Kidney (tissue), 13 donors: ENCODE measurements at regions not wholly inside any gene's neighbourhood (a gene's known extent, or its start where the extent isn't known, plus 50 kb on each side); places are given as distances from the start of the nearest gene placed in this dataset.

Experiments
- DNase-seq, 5 donors: peaks; one replicate each; pipeline ENCODE4 v3.0.0-alpha.2; 2013 to 2020
- FAIRE-seq: peaks from 2 replicates; lab custom pipeline; 2012; peaks lifted over from hg19 to GRCh38; lab: Jason Lieb, UNC
- H3K27ac ChIP-seq, 2 donors: one replicate each; pipeline ENCODE4 v1.7.0; 2013; ENCODE audit warnings: low read depth in 2 of 2, low read length in 2 of 2, inconsistent platforms in 1 of 2
- H3K27me3 ChIP-seq: one replicate; pipeline ENCODE4 v1.7.1; 2013; ENCODE audit warnings: low read length, inconsistent platforms; ENCODE audit not compliant: control insufficient read depth, insufficient read depth
- H3K36me3 ChIP-seq, 3 donors: one replicate each; pipeline versions ENCODE4 v1.7.0 to v1.7.1; 2013; ENCODE audit warnings: low read length in 3 of 3, control low read depth in 1 of 3, inconsistent platforms in 1 of 3; ENCODE audit not compliant: insufficient read depth in 3 of 3, control insufficient read depth in 2 of 3
- H3K4me1 ChIP-seq, 3 donors: one replicate each; pipeline versions ENCODE4 v1.7.0 to v1.7.1; 2013; ENCODE audit warnings: low read length in 3 of 3, inconsistent platforms in 1 of 3, low read depth in 1 of 3; ENCODE audit not compliant: control insufficient read depth in 2 of 3, insufficient read depth in 2 of 3
- H3K4me3 ChIP-seq, 3 donors: one replicate each; pipeline versions ENCODE4 v1.7.0 to v1.8.1; 2013; ENCODE audit warnings: low read length in 3 of 3, control low read depth in 1 of 3, inconsistent platforms in 1 of 3
- H3K9ac ChIP-seq, 3 donors: one replicate each; pipeline versions ENCODE4 v1.7.0 to v1.7.1; 2013; ENCODE audit warnings: low read length in 3 of 3, control low read depth in 1 of 3, inconsistent platforms in 1 of 3
- H3K9me3 ChIP-seq, 3 donors: one replicate each; pipeline versions ENCODE4 v1.7.0 to v1.7.1; 2013; ENCODE audit warnings: low read length in 3 of 3, control low read depth in 1 of 3, inconsistent platforms in 1 of 3; ENCODE audit not compliant: control insufficient read depth in 2 of 3, insufficient read depth in 1 of 3
- CTCF ChIP-seq: IDR thresholded peaks from 3 replicates; pipeline ENCODE4 v1.5.1; 2012; ENCODE audit warnings: mild to moderate bottlenecking, moderate library complexity, borderline replicate concordance; ENCODE audit not compliant: insufficient read depth; ENCODE audit errors: extremely low read depth
- intact Hi-C: fragments of 100-400 bp; cut with DNase I; formaldehyde crosslinking; loops from one replicate; pipeline ENCODE4 v1.11.1; 2022
- donor health status: control.
- donor health status: control.
- donor health status: control.
- donor health status: control.
- donor health status: control.
- donor health status: DM: yes; HTN: yes; CAD: no.
- donor health status: Normal renal cell carcinoma (clear cell type).

- DNase-seq: no peak
- Histone ChIP-seq H3K27ac (no peak overlapping the region), H3K36me3 (no peaks in the 10 kb centered on the region), H3K9me3 (no peaks in the 10 kb centered on the region), H3K4me1 (no peaks in the 10 kb centered on the region), H3K4me3 (no peak overlapping the region), H3K9ac (no peak overlapping the region), H3K27me3 (no peaks in the 10 kb centered on the region)
- no peak for FAIRE-seq
- intact Hi-C loops: no loop called here
- TF ChIP-seq CTCF: no peak
Measured at GRCh38 chr6:90895299-90896074, 308.6 kb upstream of the MAP3K7 start.

GRCh38 chr6:90894285-90895130 lies 307.6 kb upstream of the MAP3K7 start:
- Histone ChIP-seq H3K9me3 (no peaks in the 10 kb centered on the region), H3K27ac (no peak overlapping the region), H3K4me1 (no peaks in the 10 kb centered on the region), H3K36me3 (no peaks in the 10 kb centered on the region), H3K9ac (no peak overlapping the region), H3K4me3 (no peak overlapping the region), H3K27me3 (no peaks in the 10 kb centered on the region)
- DNase-seq: no peak
- no peak for FAIRE-seq
- no peak for TF ChIP-seq CTCF
- intact Hi-C loops: no loop called here

DNA sequence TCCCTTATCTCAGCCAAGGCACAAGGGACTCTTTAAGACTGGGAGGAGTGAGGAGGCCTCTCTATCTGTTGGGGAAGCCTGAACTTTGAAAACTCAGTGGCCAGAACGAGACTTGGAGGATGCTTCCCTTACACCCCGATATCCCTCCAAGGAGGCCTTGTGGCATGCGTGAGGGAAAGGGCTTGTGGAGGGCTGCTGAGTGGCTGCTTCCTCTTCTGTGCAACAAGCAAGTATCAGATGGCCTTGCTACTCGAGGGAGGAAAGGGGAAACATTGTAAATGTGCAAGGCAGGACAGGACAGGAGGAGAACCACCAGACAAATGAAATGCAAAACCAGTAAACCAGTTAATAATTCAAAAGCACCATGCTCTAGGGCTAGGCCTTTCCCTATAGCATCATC lies 306.5 kb upstream of the MAP3K7 start:
- Histone ChIP-seq H3K4me3 (no peak overlapping the region), H3K27me3 (no peaks in the 10 kb centered on the region), H3K36me3 (no peaks in the 10 kb centered on the region), H3K4me1 (no peaks in the 10 kb centered on the region), H3K9me3 (no peaks in the 10 kb centered on the region), H3K9ac (no peak overlapping the region), H3K27ac (no peak overlapping the region)
- intact Hi-C loops: no loop called here
- TF ChIP-seq CTCF: no peak
- DNase-seq (no peak), FAIRE-seq (no peak)
